GM18498 (cell line): ENCODE measurements at regions not wholly inside any gene's neighbourhood (a gene's known extent, or its start where the extent isn't known, plus 50 kb on each side); places are given as distances from the start of the nearest gene placed in this dataset.

Experiments
- ATAC-seq: cut with Tn5 transposase; IDR thresholded peaks from one replicate; pipeline ENCODE4 v1.9.1; 2021; ENCODE audit warnings: mild to moderate bottlenecking, moderate library complexity; ENCODE audit not compliant: unreplicated experiment

DNA sequence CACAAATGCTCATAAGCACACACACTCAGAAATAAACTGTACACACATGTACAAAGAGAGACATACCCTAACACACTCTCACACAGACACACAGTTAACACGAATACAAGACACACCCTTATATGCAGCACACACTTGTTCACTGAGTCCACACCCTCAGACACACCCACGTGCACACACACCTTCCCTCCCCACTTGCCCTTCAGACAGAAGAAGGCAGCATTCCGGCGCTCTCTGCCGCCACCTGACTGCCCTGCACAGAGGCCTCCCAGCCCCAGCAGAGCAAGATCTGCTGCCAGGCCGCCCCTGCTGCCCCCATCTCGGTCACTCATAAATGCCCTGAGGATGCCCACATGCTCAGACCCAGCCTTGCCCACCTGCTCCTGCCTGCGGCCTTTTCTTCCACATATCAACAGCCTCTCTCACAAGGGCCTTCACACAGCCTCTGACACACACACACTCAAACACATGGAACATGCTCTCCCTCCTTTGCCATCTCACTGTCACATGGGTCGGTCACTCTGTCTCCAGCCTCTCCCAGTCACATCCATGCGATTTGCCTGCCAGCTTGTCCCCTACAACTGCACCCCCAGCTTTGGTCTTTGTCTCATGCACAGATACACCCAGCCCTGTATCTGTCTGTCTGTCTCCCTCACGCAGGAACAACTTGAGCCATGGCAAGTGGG lies 71.1 kb downstream of the EPHB3 start:
- no peak for ATAC-seq
